ENCODE measurements at regions not wholly inside any gene's neighbourhood (a gene's known extent, or its start where the extent isn't known, plus 50 kb on each side); places are given as distances from the start of the nearest gene placed in this dataset.
"Not testable (repeated sequence)": the region's sequence is repeated elsewhere in the genome, so short reads cannot be mapped to it uniquely, and the experiment has no call there.

- no peak for DNase-seq
These were observed 50.3 kb upstream of the OSBPL11 start for GRCh38 chr3:125645616-125646015.

GRCh38 chr3:125646581-125646980 lies 51.3 kb upstream of the OSBPL11 start:
- DNase-seq: no peak

GRCh38 chr3:125647318-125648014 lies 52.2 kb upstream of the OSBPL11 start:
- no peak for DNase-seq

GRCh38 chr3:125651244-125651643 lies 55.9 kb upstream of the OSBPL11 start:
- DNase-seq: no peak

- DNase-seq: no peak
These were observed 57.1 kb upstream of the OSBPL11 start for GRCh38 chr3:125652349-125652748.

GRCh38 chr3:125654526-125654925 lies 59.2 kb upstream of the OSBPL11 start:
- no peak for DNase-seq

- no peak for DNase-seq
These were observed 67.4 kb upstream of the OSBPL11 start for GRCh38 chr3:125662675-125663074.

- DNase-seq: no peak
These were observed 75.1 kb upstream of the OSBPL11 start for GRCh38 chr3:125670352-125670751.

GRCh38 chr3:125670945-125671344 lies 75.6 kb upstream of the OSBPL11 start:
- DNase-seq: no peak

- no peak for DNase-seq
These were observed 76.4 kb upstream of the OSBPL11 start for GRCh38 chr3:125671461-125672243.

GRCh38 chr3:125675791-125676190 lies 80.5 kb upstream of the OSBPL11 start:
- DNase-seq: no peak

GRCh38 chr3:125679258-125679657 lies 84.0 kb upstream of the OSBPL11 start:
- no peak for DNase-seq

GRCh38 chr3:125681146-125681545 lies 85.8 kb upstream of the OSBPL11 start:
- DNase-seq: no peak

- DNase-seq: not testable (repeated sequence)
These were observed 86.6 kb upstream of the OSBPL11 start for GRCh38 chr3:125681906-125682305.

GRCh38 chr3:125682610-125683009 lies 87.3 kb upstream of the OSBPL11 start:
- not testable (repeated sequence) for DNase-seq

- no peak for DNase-seq
These were observed 88.0 kb upstream of the OSBPL11 start for GRCh38 chr3:125683067-125683829.

- DNase-seq: no peak
These were observed 88.9 kb upstream of the OSBPL11 start for GRCh38 chr3:125684199-125684598.

- not testable (repeated sequence) for DNase-seq
These were observed 90.4 kb upstream of the OSBPL11 start for GRCh38 chr3:125685741-125686140.

- no peak for DNase-seq
These were observed 97.1 kb upstream of the OSBPL11 start for GRCh38 chr3:125692361-125692760.

GRCh38 chr3:125693887-125694286 lies 98.6 kb upstream of the OSBPL11 start:
- no peak for DNase-seq

GRCh38 chr3:125694761-125695294 lies 99.5 kb upstream of the OSBPL11 start:
- DNase-seq: no peak

GRCh38 chr3:125695688-125696087 lies 100.4 kb upstream of the OSBPL11 start:
- DNase-seq: no peak

- DNase-seq: not testable (repeated sequence)
These were observed 101.8 kb upstream of the OSBPL11 start for GRCh38 chr3:125697126-125697525.

All from activated CD8-positive, alpha-beta memory T cell treated with anti-CD3 and anti-CD28 coated beads, Interleukin-2, amount 50 U/mL, for 48 hours (primary cell).